Stimulated activated CD4-positive, alpha-beta T cell treated with anti-CD3 and anti-CD28 coated beads, TNF-alpha, amount 100 ng/mL, for 48 hours (primary cell): ENCODE measurements at regions not wholly inside any gene's neighbourhood (a gene's known extent, or its start where the extent isn't known, plus 50 kb on each side); places are given as distances from the start of the nearest gene placed in this dataset.

Experiments
- DNase-seq, 3 donors: peaks; one replicate each; pipeline ENCODE4 v3.0.0-alpha.2; 2020; ENCODE audit warnings: low read depth in 3 of 3

- DNase-seq = no peak
These were observed 552.6 kb downstream of the PPARGC1A start for GRCh38 chr4:23337292-23337691.

DNA sequence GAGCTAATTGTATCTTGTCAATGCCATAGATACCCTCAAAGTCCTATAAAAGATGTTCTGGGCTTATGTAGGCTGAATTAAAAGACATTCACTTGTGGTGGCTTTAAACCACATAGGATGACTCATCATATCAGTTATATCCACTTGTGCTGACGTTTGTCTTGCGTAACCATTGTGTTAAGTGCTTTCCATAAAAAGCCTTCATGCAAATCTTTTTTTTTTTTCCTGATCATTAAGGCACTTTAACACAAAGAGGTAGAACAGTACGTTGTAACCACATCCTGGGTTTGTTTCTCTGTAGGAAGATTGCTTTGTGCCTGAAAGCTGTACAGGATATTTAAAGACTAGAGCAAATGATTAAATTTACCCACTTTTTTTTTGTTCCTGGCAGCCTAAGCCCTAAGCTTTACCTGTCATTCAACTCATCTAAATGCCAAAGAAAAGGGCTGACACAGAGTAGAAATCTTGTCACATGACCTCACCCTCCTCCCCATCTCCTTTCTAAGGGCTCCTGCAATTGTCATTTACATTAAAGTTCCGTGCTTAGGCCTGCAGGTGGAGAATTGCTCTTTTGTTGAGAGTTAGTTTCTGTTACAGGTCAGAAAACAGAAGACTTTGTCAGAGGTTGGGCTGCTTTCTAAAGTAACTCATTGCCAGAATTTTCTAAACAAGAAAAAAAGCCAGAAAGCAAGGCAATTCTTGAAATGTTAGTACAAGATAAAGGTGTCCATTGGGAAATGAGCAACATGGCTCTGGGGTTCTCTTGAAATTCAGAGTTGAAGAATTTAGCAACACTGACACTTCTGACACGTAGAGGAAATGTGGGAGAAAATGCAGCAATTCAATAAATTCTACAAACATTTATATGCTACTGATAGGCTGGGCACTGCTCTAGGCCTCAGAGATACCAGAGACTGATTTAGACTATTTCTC, 555.6 kb downstream of the PPARGC1A start:
- peak in 1 of 3 donors; percentile 1 for DNase-seq

- DNase-seq = peak in 1 of 3 donors; percentile 13
These were observed 556.3 kb downstream of the PPARGC1A start for GRCh38 chr4:23333556-23333945.

GRCh38 chr4:23332313-23332712, 557.5 kb downstream of the PPARGC1A start:
- DNase-seq = no peak

DNA sequence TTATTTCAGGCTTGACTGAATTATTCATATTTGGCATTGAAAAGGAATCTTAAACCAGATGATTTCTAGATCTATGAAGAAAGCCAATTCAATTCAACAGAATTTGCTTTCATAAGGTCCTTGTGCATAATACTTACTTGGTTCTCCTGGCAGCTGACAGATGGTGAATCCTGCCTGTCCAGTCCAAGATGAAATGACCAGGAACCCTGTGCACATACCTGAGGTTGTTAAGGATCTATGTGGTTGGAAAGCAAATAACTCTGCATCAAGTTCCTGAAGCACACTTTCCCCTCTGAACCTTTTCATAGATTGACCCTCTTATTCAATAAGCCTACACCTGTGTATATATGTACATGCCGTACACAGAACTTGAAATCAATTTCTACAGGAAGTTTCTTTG, 562.7 kb downstream of the PPARGC1A start:
- DNase-seq = no peak

DNA sequence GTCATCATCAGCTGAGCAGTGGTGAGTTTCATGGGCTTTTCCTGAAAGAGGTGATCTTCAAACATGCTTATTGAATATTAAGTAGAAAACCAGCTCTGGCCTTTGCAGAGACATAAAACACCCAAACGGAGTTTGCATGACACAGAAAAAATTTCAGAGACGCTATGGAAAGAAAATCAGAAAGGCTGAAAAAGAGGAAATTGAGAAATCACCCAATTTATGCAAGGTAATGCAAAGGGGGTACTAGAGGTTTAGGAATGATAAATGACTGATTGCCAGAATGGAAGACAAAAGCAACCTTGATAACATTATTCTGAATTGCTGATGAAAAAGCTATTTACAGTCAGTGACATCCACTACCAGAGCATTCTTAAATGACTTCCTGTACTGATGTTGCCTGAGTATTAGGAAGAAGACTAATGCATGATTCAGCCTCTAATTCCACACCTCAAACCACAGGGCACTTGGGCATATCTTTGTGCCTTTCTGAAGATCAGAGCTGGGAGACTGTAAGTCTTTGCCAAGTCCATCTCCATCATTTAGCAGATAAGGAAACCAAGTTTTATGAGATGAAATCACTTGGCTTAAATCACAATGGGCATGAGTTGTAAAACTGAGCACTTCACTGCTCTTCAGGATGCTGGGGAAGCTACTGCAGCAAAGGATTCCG, 565.7 kb downstream of the PPARGC1A start:
- DNase-seq = no peak

DNA sequence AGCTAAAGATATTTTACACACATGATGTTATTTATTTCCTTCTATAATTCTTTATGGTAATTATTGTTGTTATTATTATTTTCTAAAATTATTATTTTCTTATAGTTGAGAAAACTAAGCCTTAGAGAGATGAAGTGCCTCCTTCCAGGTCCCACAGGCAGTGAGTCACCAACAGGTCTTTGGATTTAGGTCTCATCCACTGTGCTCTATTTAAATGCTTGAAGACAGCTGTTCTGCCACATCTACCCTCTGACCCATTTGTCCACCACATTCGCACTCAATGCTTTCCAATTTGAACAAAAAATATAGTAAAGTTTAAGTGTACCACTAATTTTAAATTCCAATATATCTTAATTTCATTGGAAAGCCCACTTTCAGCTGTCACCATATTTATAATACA, 566.4 kb downstream of the PPARGC1A start:
- no peak for DNase-seq

GRCh38 chr4:23322732-23323131, 567.1 kb downstream of the PPARGC1A start:
- no peak for DNase-seq

- DNase-seq = no peak
These were observed 568.8 kb downstream of the PPARGC1A start for GRCh38 chr4:23320931-23321587.

DNA sequence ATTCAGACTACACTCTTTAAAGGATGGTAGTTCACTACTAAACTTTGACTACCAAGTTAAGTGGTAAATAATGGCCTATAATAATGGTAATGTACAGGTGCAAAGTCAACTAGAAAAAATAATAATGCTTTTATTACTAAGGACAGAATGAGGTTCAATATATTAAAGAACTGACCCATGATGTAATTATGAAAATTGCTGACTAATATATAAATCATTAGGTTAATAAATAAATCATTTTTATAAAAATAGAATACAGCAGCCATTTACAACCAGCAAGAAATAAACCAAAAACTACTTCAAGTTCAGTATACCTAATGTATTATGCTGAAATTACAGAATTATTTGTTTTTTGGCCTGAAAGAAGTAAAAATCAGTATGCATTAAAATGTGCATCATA, 577.2 kb downstream of the PPARGC1A start:
- no peak for DNase-seq

GRCh38 chr4:23311983-23312382, 577.9 kb downstream of the PPARGC1A start:
- DNase-seq = no peak

DNA sequence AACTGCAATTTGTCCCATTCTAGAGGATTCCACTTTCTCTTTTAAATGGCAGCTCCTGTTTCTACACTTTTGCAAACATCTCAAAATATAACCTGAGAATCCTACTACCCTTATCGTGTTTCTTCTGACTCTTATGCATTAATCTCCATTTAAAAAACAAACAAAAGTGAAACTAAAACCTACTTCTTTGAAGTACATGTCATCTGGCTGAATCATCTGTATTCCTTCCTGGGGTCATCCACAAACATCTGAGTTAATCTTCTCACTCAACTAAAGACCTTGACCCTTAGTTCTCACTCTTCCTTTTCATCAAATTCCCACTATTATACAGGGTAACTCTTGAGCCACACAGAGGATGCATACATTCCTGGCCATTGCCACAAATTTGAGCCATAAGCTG, 584.8 kb downstream of the PPARGC1A start:
- DNase-seq = no peak

DNA sequence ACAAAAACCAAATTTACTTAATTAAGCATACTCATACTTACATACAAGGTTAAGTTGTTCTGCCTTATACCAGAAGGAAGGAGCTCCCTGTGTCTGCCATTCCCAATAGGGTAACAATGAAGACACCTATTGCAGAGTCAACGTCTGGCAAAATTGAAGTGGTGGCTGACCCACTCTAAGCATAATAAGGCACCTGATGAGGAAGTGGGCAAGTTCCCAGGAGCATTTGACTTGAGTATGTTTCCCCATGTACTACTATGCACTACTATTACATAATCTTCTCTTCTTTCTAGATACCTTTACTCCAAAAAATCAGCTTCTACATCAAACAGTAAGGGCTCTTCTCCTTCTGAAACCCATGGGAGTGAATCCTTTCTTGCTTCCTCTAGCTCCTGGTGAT, 591.5 kb downstream of the PPARGC1A start:
- no peak for DNase-seq

- no peak for DNase-seq
These were observed 592.5 kb downstream of the PPARGC1A start for GRCh38 chr4:23297327-23297726.

GRCh38 chr4:23291139-23291538, 598.4 kb downstream of the GBA3 start:
- no peak for DNase-seq

DNA sequence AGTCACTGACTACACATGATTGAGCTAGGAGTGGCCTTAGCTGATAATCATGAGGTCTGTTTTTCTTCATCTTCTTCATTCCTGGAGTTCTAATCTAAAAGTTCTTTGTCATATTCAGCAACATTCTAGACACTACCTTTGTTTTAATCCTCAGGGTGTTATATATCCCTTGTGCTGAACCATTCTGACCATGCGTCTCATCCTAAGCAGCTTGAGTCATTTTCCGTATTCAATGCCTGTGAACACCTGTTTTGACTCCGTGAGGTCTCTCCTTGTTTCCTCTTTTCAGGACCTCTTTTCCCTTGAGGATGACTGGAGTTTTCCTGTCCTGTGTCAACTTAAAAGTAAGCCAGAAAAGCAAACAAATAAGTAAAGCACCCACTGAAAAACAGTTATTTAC, 597.9 kb downstream of the GBA3 start:
- DNase-seq = no peak

- no peak for DNase-seq
These were observed 586.7 kb downstream of the GBA3 start for GRCh38 chr4:23279377-23279986.

GRCh38 chr4:23278845-23279244, 586.1 kb downstream of the GBA3 start:
- DNase-seq = no peak

DNA sequence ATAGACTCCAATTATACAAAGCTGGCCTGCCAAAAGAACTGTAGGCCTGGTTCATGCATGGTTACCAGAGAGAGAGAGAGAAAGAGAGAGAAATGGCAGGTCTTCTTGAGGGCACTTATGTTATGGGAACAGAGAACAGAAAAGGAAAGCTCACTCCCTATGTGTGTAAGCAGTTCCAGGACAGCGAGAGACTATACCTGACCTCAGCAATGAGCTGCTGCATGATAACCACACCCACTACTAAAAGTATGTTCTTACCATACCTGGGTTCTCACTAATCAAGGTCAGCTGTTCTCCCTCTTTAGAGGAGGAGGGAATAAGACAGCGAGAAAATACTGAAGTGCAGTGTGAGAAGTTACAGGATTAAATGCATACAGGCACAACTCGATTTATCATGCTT, 583.3 kb downstream of the GBA3 start:
- DNase-seq = no peak

- DNase-seq = no peak
These were observed 576.8 kb downstream of the GBA3 start for GRCh38 chr4:23269566-23269965.

- no peak for DNase-seq
These were observed 575.5 kb downstream of the GBA3 start for GRCh38 chr4:23268072-23268771.

- no peak for DNase-seq
These were observed 573.7 kb downstream of the GBA3 start for GRCh38 chr4:23266401-23266800.
